A673 (cell line): ENCODE measurements at regions not wholly inside any gene's neighbourhood (a gene's known extent, or its start where the extent isn't known, plus 50 kb on each side); places are given as distances from the start of the nearest gene placed in this dataset.

ENCODE experiments used
- EZH2 ChIP-seq: fragments of 200-600 bp; sonication (generic); IDR thresholded peaks from 2 replicates; pipeline ENCODE4 v1.6.1; 2017; ENCODE audit warnings: borderline replicate concordance, low read depth, mild to moderate bottlenecking, mixed read lengths, antibody characterized with exemption, low read length; ENCODE audit not compliant: poor library complexity, severe bottlenecking
- TF ChIP-seq, protein P1 (sequence below): fragments of 300-800, 200-600 bp; sonication (generic); conservative IDR thresholded peaks from 2 replicates; pipeline ENCODE4 v1.5.1; 2017; ENCODE audit warnings: low read depth, mild to moderate bottlenecking, antibody characterized with exemption, low read length, moderate library complexity, mixed read lengths

DNA sequence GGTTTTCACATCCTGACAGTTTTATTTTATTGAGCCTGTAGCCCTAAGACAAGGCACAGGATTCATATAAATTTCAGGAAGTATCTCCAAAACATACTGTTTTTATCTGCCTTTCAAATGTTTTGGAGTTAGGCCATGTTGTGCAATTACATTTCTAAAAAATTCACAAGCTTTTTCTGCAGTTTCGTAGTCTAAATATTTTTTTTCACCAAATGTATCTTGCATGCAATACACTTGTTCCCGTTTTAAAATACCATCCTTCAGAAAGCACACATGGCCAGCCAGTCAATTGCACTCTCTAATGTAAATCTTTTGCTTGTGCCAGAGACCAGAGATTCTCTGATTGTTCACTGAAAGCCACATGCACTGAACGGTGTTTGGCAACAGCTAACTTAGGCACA lies 161.5 kb upstream of the PRKCQ start:
- TF ChIP-seq, protein P1, sequence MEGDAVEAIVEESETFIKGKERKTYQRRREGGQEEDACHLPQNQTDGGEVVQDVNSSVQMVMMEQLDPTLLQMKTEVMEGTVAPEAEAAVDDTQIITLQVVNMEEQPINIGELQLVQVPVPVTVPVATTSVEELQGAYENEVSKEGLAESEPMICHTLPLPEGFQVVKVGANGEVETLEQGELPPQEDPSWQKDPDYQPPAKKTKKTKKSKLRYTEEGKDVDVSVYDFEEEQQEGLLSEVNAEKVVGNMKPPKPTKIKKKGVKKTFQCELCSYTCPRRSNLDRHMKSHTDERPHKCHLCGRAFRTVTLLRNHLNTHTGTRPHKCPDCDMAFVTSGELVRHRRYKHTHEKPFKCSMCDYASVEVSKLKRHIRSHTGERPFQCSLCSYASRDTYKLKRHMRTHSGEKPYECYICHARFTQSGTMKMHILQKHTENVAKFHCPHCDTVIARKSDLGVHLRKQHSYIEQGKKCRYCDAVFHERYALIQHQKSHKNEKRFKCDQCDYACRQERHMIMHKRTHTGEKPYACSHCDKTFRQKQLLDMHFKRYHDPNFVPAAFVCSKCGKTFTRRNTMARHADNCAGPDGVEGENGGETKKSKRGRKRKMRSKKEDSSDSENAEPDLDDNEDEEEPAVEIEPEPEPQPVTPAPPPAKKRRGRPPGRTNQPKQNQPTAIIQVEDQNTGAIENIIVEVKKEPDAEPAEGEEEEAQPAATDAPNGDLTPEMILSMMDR = no peak
- no peak for TF ChIP-seq EZH2
